ENCODE measurements at regions not wholly inside any gene's neighbourhood (a gene's known extent, or its start where the extent isn't known, plus 50 kb on each side); places are given as distances from the start of the nearest gene placed in this dataset.

GRCh38 chr20:51886891-51887608 lies 84.7 kb upstream of the SALL4 start:
- DNase-seq (ENCODE audit: low read depth): no peak
- H3K4me3 ChIP-seq (ENCODE audit: low read depth, low read length): no peak overlapping the region
- no peak for TF ChIP-seq CTCF (IDR thresholded peaks at IDR 0.05; ENCODE audit: low read depth, low read length, missing control alignments)
- in situ Hi-C loops (cut with HindIII; ENCODE audit: low sequenced_read_pairs): loop anchor here (5.0 kb wide), 1 partner anchor 65 kb away; no protein-coding TSS in a partner anchor

DNA sequence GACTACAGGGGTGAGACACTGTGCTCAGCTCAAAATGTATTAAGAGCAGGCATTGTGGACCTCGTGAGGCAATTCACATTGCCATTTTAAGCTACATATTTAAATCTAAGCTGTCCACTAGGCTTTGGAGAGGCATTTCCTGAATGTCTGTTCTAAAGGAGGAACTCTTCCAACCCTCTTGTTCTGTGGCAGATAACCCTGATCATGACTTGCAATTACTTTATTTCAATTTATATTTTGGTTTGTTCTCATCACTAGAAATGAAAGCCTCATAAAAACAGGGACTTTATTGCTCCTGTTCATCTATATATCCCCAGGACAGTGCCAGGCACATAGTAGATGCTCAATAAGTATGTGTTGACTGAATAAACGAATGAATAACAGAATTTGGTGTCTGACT lies 84.0 kb upstream of the SALL4 start:
- no peak overlapping the region for H3K4me3 ChIP-seq (ENCODE audit: low read depth, low read length)
- no peak for TF ChIP-seq CTCF (IDR thresholded peaks at IDR 0.05; ENCODE audit: low read depth, low read length, missing control alignments)
- no peak for DNase-seq (ENCODE audit: low read depth)
- in situ Hi-C loops (cut with HindIII; ENCODE audit: low sequenced_read_pairs): loop anchor here (5.0 kb wide), 1 partner anchor 66 kb away; no protein-coding TSS in a partner anchor

DNA sequence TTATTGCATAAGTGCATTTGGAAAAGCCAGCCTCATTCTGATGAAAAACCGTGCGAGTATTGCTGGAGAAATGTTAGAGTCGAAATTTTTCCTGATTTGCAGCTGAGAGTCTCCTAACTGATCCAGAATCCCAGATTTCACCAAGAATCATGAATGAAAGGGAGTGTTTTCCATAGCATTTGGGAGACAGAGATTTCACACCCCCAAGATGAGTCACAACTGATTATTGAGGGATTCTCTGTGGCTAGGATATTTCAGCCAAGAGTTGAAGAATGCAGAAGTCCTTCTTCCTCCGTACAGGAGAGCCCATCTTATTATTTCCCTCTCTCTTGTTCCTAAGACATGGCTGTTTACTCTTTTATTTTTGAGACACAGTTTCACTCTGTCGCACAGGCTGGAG lies 82.2 kb upstream of the SALL4 start:
- in situ Hi-C loops (cut with HindIII; ENCODE audit: low sequenced_read_pairs): no loop called here
- DNase-seq (ENCODE audit: low read depth): no peak
- no peak for TF ChIP-seq CTCF (IDR thresholded peaks at IDR 0.05; ENCODE audit: low read depth, low read length, missing control alignments)
- no peak overlapping the region for H3K4me3 ChIP-seq (ENCODE audit: low read depth, low read length)

- DNase-seq (ENCODE audit: low read depth): no peak
- in situ Hi-C loops (cut with HindIII; ENCODE audit: low sequenced_read_pairs): no loop called here
- TF ChIP-seq CTCF (IDR thresholded peaks at IDR 0.05; ENCODE audit: low read depth, low read length, missing control alignments): no peak
- no peak overlapping the region for H3K4me3 ChIP-seq (ENCODE audit: low read depth, low read length)
These were observed 77.9 kb upstream of the SALL4 start for GRCh38 chr20:51880188-51880587.

- no peak for TF ChIP-seq CTCF (IDR thresholded peaks at IDR 0.05; ENCODE audit: low read depth, low read length, missing control alignments)
- H3K4me3 ChIP-seq (ENCODE audit: low read depth, low read length): no peak overlapping the region
- DNase-seq (ENCODE audit: low read depth): no peak
- in situ Hi-C loops (cut with HindIII; ENCODE audit: low sequenced_read_pairs): no loop called here
These were observed 74.1 kb upstream of the SALL4 start for GRCh38 chr20:51876313-51876940.

- DNase-seq (ENCODE audit: low read depth): no peak
- in situ Hi-C loops (cut with HindIII; ENCODE audit: low sequenced_read_pairs): no loop called here
- H3K4me3 ChIP-seq (ENCODE audit: low read depth, low read length): no peak overlapping the region
- TF ChIP-seq CTCF (IDR thresholded peaks at IDR 0.05; ENCODE audit: low read depth, low read length, missing control alignments): no peak
These were observed 71.3 kb upstream of the SALL4 start for GRCh38 chr20:51873652-51874051.

All from astrocyte of the cerebellum (primary cell).